ENCODE measurements at regions not wholly inside any gene's neighbourhood (a gene's known extent, or its start where the extent isn't known, plus 50 kb on each side); places are given as distances from the start of the nearest gene placed in this dataset.

GRCh38 chr13:56718791-56719190, 421.9 kb upstream of the PRR20A start (continued):
- TF ChIP-seq ATF2 (IDR thresholded peaks at IDR 0.05; ENCODE audit: low read length), result no peak
- TF ChIP-seq MAX (IDR thresholded peaks at IDR 0.05), result no peak
- no peak for TF ChIP-seq ASH2L (IDR thresholded peaks at IDR 0.05; ENCODE audit: low read length)
- TF ChIP-seq CBX8 (IDR thresholded peaks at IDR 0.05; ENCODE audit: borderline replicate concordance, low read depth, low read length), result no peak
- TF ChIP-seq PHF8 (conservative IDR thresholded peaks at IDR 0.05; ENCODE audit: low read depth, low read length), result no peak
- no peak for TF ChIP-seq CEBPB (IDR thresholded peaks at IDR 0.05; ENCODE audit: low read depth, low read length)

Data from H1 (cell line).